Karpas-422 (cell line): ENCODE measurements at regions not wholly inside any gene's neighbourhood (a gene's known extent, or its start where the extent isn't known, plus 50 kb on each side); places are given as distances from the start of the nearest gene placed in this dataset.

Source experiments
- DNase-seq: peaks from one replicate; pipeline ENCODE4 v3.0.0-alpha.2; 2015
- H2AFZ ChIP-seq: fragments of 200-600 bp; sonication (generic); 2 replicates; pipeline ENCODE4 v1.6.1; 2014; ENCODE audit warnings: antibody characterized with exemption, low read length, mixed read lengths
- H3K27ac ChIP-seq: fragments of 200-600 bp; sonication (generic); 2 replicates; pipeline ENCODE4 v1.5.1; 2014; ENCODE audit warnings: mild to moderate bottlenecking, low read length, moderate library complexity
- H3K27me3 ChIP-seq: fragments of 200-600 bp; sonication (generic); 2 replicates; pipeline ENCODE4 v1.6.1; 2014; ENCODE audit warnings: low read length, mixed read lengths
- H3K36me3 ChIP-seq: fragments of 200-600 bp; sonication (generic); 2 replicates; pipeline ENCODE4 v1.6.1; 2014; ENCODE audit warnings: low read length, mixed read lengths; ENCODE audit not compliant: insufficient read depth
- H3K4me1 ChIP-seq: fragments of 200-600 bp; sonication (generic); 2 replicates; pipeline ENCODE4 v1.6.1; 2014; ENCODE audit warnings: mild to moderate bottlenecking, low read length, mixed read lengths
- H3K4me2 ChIP-seq: fragments of 200-600 bp; sonication (generic); 2 replicates; pipeline ENCODE4 v1.6.1; 2014; ENCODE audit warnings: low read length, low read depth, mild to moderate bottlenecking; ENCODE audit not compliant: poor library complexity, severe bottlenecking
- H3K4me3 ChIP-seq: fragments of 200-600 bp; sonication (generic); 2 replicates; pipeline ENCODE4 v1.5.1; 2014; ENCODE audit warnings: mild to moderate bottlenecking, antibody characterized with exemption, low read length, mixed read lengths
- H3K79me2 ChIP-seq: fragments of 200-600 bp; sonication (generic); 2 replicates; pipeline ENCODE4 v1.6.1; 2014; ENCODE audit warnings: mild to moderate bottlenecking, low read length, mixed read lengths
- H3K9ac ChIP-seq: fragments of 200-600 bp; sonication (generic); 2 replicates; pipeline ENCODE4 v1.6.0; 2014; ENCODE audit warnings: low read length
- H3K9me2 ChIP-seq: fragments of 200-600 bp; sonication (generic), shearing (Covaris generic); replicated peaks from 2 replicates; pipeline ENCODE4 v1.6.0; 2014; ENCODE audit warnings: mild to moderate bottlenecking, low read length, moderate library complexity; ENCODE audit not compliant: insufficient read depth
- H3K9me3 ChIP-seq: fragments of 300-700, 200-600 bp; sonication (generic); 2 replicates; pipeline ENCODE4 v1.6.1; 2014; ENCODE audit warnings: low read length, mixed read lengths
- H4K20me1 ChIP-seq: fragments of 200-600 bp; sonication (generic); 2 replicates; pipeline ENCODE4 v1.6.1; 2014; ENCODE audit warnings: mild to moderate bottlenecking, antibody characterized with exemption, low read length, low read depth; ENCODE audit not compliant: insufficient read depth

GRCh38 chr6:11876934-11877433 is 98.4 kb upstream of the ADTRP start:
- Histone ChIP-seq H3K9me2 (no peaks in the 10 kb centered on the region), H3K4me2 (no peak overlapping the region), H3K4me1 (no peaks in the 10 kb centered on the region), H3K79me2 (no peaks in the 10 kb centered on the region), H3K4me3 (no peak overlapping the region), H2AFZ (no peak overlapping the region), H3K9ac (no peak overlapping the region), H4K20me1 (no peaks in the 10 kb centered on the region), H3K36me3 (no peaks in the 10 kb centered on the region), H3K27ac (no peak overlapping the region), H3K9me3 (no peaks in the 10 kb centered on the region), H3K27me3 (no peaks in the 10 kb centered on the region)
- DNase-seq, result no peak

- Histone ChIP-seq H3K36me3 (no peaks in the 10 kb centered on the region), H3K9me3 (no peaks in the 10 kb centered on the region), H3K4me2 (no peak overlapping the region), H4K20me1 (no peaks in the 10 kb centered on the region), H3K79me2 (no peaks in the 10 kb centered on the region), H3K27ac (no peak overlapping the region), H2AFZ (no peak overlapping the region), H3K9me2 (no peaks in the 10 kb centered on the region), H3K4me1 (no peaks in the 10 kb centered on the region), H3K4me3 (no peak overlapping the region), H3K27me3 (no peaks in the 10 kb centered on the region), H3K9ac (no peak overlapping the region)
- no peak for DNase-seq
Measured at GRCh38 chr6:11875325-11876109, 96.9 kb upstream of the ADTRP start.

DNA sequence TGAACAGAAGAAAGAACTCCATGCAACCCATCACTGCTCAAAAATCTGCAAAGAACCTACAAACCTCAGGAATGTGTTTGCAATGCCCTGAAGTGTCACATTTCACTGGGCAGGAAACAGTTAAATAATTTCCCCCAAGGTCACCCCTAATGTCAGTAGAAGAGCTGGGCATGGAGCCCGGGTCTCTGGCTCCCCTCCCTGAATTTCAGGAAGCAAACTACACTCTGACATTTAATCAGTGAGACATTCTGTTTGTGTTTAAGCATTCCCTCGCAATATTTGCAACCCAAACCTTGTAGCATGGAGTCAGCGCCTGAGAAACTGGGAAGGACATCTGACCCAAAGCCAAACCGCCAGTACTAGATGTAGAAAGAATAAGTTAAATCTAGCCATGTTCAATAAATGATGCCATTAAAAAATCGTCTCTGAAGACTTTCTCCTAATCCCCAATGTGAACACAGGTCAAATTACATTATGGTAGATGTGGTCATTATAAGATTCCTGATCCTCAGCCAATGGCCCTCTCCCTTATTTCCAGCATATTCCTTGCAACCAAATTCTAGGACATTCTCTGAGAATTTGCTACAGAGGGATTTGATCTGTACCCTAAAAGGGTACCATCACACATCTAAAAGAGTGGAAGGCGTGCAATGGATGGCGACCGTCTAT is 91.2 kb upstream of the ADTRP start:
- Histone ChIP-seq H3K4me3 (no peak overlapping the region), H3K27me3 (no peaks in the 10 kb centered on the region), H3K9me2 (no peaks in the 10 kb centered on the region), H3K36me3 (no peaks in the 10 kb centered on the region), H3K4me2 (no peak overlapping the region), H3K27ac (no peak overlapping the region), H3K9ac (no peak overlapping the region), H3K79me2 (no peaks in the 10 kb centered on the region), H3K4me1 (no peaks in the 10 kb centered on the region), H3K9me3 (no peaks in the 10 kb centered on the region), H2AFZ (no peak overlapping the region), H4K20me1 (no peaks in the 10 kb centered on the region)
- no peak for DNase-seq

- H3K36me3 ChIP-seq, result no peaks in the 10 kb centered on the region
- no peak overlapping the region for H3K4me2 ChIP-seq
- no peaks in the 10 kb centered on the region for H3K27me3 ChIP-seq
- DNase-seq, result no peak
- no peak overlapping the region for H3K27ac ChIP-seq
- H3K79me2 ChIP-seq, result no peaks in the 10 kb centered on the region
- no peaks in the 10 kb centered on the region for H4K20me1 ChIP-seq
- no peaks in the 10 kb centered on the region for H3K4me1 ChIP-seq
- no peaks in the 10 kb centered on the region for H3K9me3 ChIP-seq
- no peak overlapping the region for H3K4me3 ChIP-seq
- no peak overlapping the region for H3K9ac ChIP-seq
- no peak overlapping the region for H2AFZ ChIP-seq
- H3K9me2 ChIP-seq, result no peaks in the 10 kb centered on the region
Measured at GRCh38 chr6:11868392-11868791, 89.8 kb upstream of the ADTRP start.

GRCh38 chr6:11865680-11866300 is 87.2 kb upstream of the ADTRP start:
- no peaks in the 10 kb centered on the region for H3K9me2 ChIP-seq

GRCh38 chr6:11858439-11858838 is 79.8 kb upstream of the ADTRP start:
- H3K4me3 ChIP-seq, result no peak overlapping the region
- H3K36me3 ChIP-seq, result no peaks in the 10 kb centered on the region
- H3K4me2 ChIP-seq, result no peak overlapping the region
- no peak overlapping the region for H3K27ac ChIP-seq
- no peak for DNase-seq
- H4K20me1 ChIP-seq, result no peaks in the 10 kb centered on the region
- no peaks in the 10 kb centered on the region for H3K9me2 ChIP-seq
- no peaks in the 10 kb centered on the region for H3K9me3 ChIP-seq
- no peak overlapping the region for H2AFZ ChIP-seq
- H3K79me2 ChIP-seq, result no peaks in the 10 kb centered on the region
- no peaks in the 10 kb centered on the region for H3K4me1 ChIP-seq
- H3K9ac ChIP-seq, result no peak overlapping the region
- H3K27me3 ChIP-seq, result no peaks in the 10 kb centered on the region

More at GRCh38 chr6:11865680-11866300, 87.2 kb upstream of the ADTRP start:
- DNase-seq, result peak; percentile 4
- Histone ChIP-seq H3K36me3 (no peaks in the 10 kb centered on the region), H3K79me2 (no peaks in the 10 kb centered on the region), H3K9me3 (no peaks in the 10 kb centered on the region), H3K27me3 (no peaks in the 10 kb centered on the region), H3K9ac (no peak overlapping the region), H3K4me1 (no peaks in the 10 kb centered on the region), H2AFZ (no peak overlapping the region), H3K4me3 (no peak overlapping the region), H4K20me1 (no peaks in the 10 kb centered on the region), H3K27ac (no peak overlapping the region), H3K4me2 (no peak overlapping the region)

GRCh38 chr6:11855743-11856142 is 77.1 kb upstream of the ADTRP start:
- no peak overlapping the region for H3K9ac ChIP-seq
- H4K20me1 ChIP-seq, result no peaks in the 10 kb centered on the region
- H2AFZ ChIP-seq, result no peak overlapping the region
- no peaks in the 10 kb centered on the region for H3K27me3 ChIP-seq
- H3K27ac ChIP-seq, result no peak overlapping the region
- no peak overlapping the region for H3K4me2 ChIP-seq
- H3K4me3 ChIP-seq, result no peak overlapping the region
- no peaks in the 10 kb centered on the region for H3K9me2 ChIP-seq
- H3K36me3 ChIP-seq, result no peaks in the 10 kb centered on the region
- no peaks in the 10 kb centered on the region for H3K4me1 ChIP-seq
- no peaks in the 10 kb centered on the region for H3K79me2 ChIP-seq
- no peaks in the 10 kb centered on the region for H3K9me3 ChIP-seq
- DNase-seq, result no peak

- Histone ChIP-seq H3K4me1 (no peaks in the 10 kb centered on the region), H3K9ac (no peak overlapping the region), H3K36me3 (no peaks in the 10 kb centered on the region), H3K4me2 (no peak overlapping the region), H3K27ac (no peak overlapping the region), H3K79me2 (no peaks in the 10 kb centered on the region), H3K9me3 (no peaks in the 10 kb centered on the region), H3K4me3 (no peak overlapping the region), H3K9me2 (no peaks in the 10 kb centered on the region), H3K27me3 (no peaks in the 10 kb centered on the region), H2AFZ (no peak overlapping the region), H4K20me1 (no peaks in the 10 kb centered on the region)
- DNase-seq, result no peak
Measured at GRCh38 chr6:11854408-11855165, 76.0 kb upstream of the ADTRP start.
